RWPE1 (cell line): ENCODE measurements at regions not wholly inside any gene's neighbourhood (a gene's known extent, or its start where the extent isn't known, plus 50 kb on each side); places are given as distances from the start of the nearest gene placed in this dataset.

Experiments
- CTCF ChIA-PET: fragments of 350-600 bp; sonication (Branson Sonifier 250); formaldehyde crosslinking; extraction: SDS; loops from one replicate; lab custom pipeline; 2021; lab: Yijun Ruan, JAX
- POLR2A ChIA-PET: fragments of 400-600 bp; formaldehyde crosslinking; extraction: SDS; loops from one replicate; lab custom pipeline; 2020; ENCODE audit warnings: antibody characterized with exemption; ENCODE audit not compliant: low non-redundant PET; lab: Yijun Ruan, JAX
- DNase-seq: peaks from one replicate; pipeline ENCODE4 v3.0.0; 2012; ENCODE audit warnings: low spot score
- H3K27ac ChIP-seq: fragments of 450-650 bp; 2 replicates; pipeline ENCODE4 v1.5.1; 2017
- TF ChIP-seq, protein P1 (sequence below): fragments of 450-650 bp; conservative IDR thresholded peaks from 2 replicates; pipeline ENCODE4 v1.5.1; 2017; ENCODE audit warnings: low read depth, mild to moderate bottlenecking

DNA sequence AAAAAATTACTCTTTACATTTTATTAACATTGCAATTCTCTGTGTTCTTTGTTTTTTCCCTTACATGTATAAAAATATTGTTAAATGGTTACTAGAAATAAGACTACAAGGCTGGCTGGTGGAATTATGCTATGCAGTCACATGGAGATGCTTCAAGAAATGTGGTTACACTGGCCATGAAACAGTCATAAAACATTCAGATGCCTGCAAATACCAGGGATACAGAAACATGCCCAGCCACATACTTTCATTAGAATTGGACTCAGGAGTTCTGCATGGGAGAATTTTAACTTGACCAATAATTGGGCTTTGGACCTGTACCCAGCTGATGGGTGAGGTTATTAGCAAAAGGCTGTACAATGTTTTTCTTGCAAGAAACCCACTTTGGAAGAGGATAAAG, 1407.7 kb upstream of the SLC10A2 start:
- TF ChIP-seq, protein P1, sequence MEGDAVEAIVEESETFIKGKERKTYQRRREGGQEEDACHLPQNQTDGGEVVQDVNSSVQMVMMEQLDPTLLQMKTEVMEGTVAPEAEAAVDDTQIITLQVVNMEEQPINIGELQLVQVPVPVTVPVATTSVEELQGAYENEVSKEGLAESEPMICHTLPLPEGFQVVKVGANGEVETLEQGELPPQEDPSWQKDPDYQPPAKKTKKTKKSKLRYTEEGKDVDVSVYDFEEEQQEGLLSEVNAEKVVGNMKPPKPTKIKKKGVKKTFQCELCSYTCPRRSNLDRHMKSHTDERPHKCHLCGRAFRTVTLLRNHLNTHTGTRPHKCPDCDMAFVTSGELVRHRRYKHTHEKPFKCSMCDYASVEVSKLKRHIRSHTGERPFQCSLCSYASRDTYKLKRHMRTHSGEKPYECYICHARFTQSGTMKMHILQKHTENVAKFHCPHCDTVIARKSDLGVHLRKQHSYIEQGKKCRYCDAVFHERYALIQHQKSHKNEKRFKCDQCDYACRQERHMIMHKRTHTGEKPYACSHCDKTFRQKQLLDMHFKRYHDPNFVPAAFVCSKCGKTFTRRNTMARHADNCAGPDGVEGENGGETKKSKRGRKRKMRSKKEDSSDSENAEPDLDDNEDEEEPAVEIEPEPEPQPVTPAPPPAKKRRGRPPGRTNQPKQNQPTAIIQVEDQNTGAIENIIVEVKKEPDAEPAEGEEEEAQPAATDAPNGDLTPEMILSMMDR = no peak
- no peak for DNase-seq
- ChIA-PET POLR2A (no interaction called here), CTCF (interaction anchor here (0.6 kb wide), 1 partner anchor 112 kb away, joined by 3 read pairs; no protein-coding TSS in a partner anchor)
- H3K27ac ChIP-seq = no peak overlapping the region

GRCh38 chr13:104466016-104466415, 1399.8 kb upstream of the SLC10A2 start:
- CTCF ChIA-PET = no interaction called here
- no peak overlapping the region for H3K27ac ChIP-seq
- POLR2A ChIA-PET = no interaction called here
- TF ChIP-seq, protein P1 = no peak
- DNase-seq = no peak

- POLR2A ChIA-PET = no interaction called here
- CTCF ChIA-PET = interaction anchor here (0.6 kb wide), 1 partner anchor 1422 kb away, joined by 3 read pairs; no protein-coding TSS in a partner anchor
- H3K27ac ChIP-seq = no peak overlapping the region
- DNase-seq = no peak
- TF ChIP-seq, protein P1 = no peak
Observed at GRCh38 chr13:104461049-104461448, 1394.8 kb upstream of the SLC10A2 start.

- H3K27ac ChIP-seq = no peak overlapping the region
- no peak for DNase-seq
- ChIA-PET POLR2A (no interaction called here), CTCF (no interaction called here)
- TF ChIP-seq, protein P1 = no peak
Observed at GRCh38 chr13:104460554-104460953, 1394.3 kb upstream of the SLC10A2 start.

DNA sequence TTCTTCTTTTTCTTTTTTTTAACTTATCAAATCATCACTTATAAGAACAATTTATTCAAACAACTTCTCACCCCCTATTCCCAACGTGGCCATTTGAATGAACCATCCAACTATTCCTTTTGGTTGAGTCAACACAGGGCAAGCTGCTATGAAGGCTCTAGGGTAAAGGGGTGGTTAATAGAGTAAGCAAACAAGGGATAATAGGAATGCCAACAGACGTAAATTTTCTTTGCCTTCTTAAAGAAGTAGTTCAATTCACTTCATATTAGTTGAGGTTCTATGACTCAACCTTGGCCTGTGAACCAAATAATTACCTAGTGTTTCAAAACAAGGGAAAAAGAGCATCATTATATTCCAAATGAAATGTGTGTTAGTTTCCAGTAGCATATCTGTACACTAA, 1383.8 kb upstream of the SLC10A2 start:
- no peak for DNase-seq
- ChIA-PET POLR2A (no interaction called here), CTCF (no interaction called here)
- H3K27ac ChIP-seq = no peak overlapping the region
- TF ChIP-seq, protein P1 = no peak

GRCh38 chr13:104447348-104447747, 1381.1 kb upstream of the SLC10A2 start:
- H3K27ac ChIP-seq = no peak overlapping the region
- POLR2A ChIA-PET = no interaction called here
- TF ChIP-seq, protein P1 = no peak
- no peak for DNase-seq
- CTCF ChIA-PET = no interaction called here
